Colonic mucosa (tissue), 4 donors: ENCODE measurements at regions not wholly inside any gene's neighbourhood (a gene's known extent, or its start where the extent isn't known, plus 50 kb on each side); places are given as distances from the start of the nearest gene placed in this dataset.
A peak's percentile ranks its signal among the peaks of the same experiment; 100 is the strongest.
"Not testable (repeated sequence)": the region's sequence is repeated elsewhere in the genome, so short reads cannot be mapped to it uniquely, and the experiment has no call there.

Source experiments
- DNase-seq: peaks from one replicate; pipeline ENCODE4 v3.0.0-alpha.2; 2020
- H3K27ac ChIP-seq: fragments of 200-600 bp; one replicate; pipeline ENCODE4 v1.8.0; 2021
- H3K27me3 ChIP-seq: fragments of 200-600 bp; one replicate; pipeline ENCODE4 v1.8.0; 2021
- H3K36me3 ChIP-seq: fragments of 200-600 bp; one replicate; pipeline ENCODE4 v1.8.0; 2021
- H3K4me1 ChIP-seq: fragments of 200-600 bp; one replicate; pipeline ENCODE4 v1.8.0; 2021; ENCODE audit warnings: mild to moderate bottlenecking
- H3K4me3 ChIP-seq: fragments of 200-600 bp; one replicate; pipeline ENCODE4 v1.8.0; 2021
- H3K9ac ChIP-seq, 2 donors: one replicate each; pipeline ENCODE4 v1.7.0; 2013; ENCODE audit warnings: control low read depth in 2 of 2, low read depth in 2 of 2, low read length in 2 of 2
- H3K9me3 ChIP-seq: fragments of 200-600 bp; one replicate; pipeline ENCODE4 v1.8.0; 2021
- CTCF ChIP-seq: fragments of 200-600 bp; IDR thresholded peaks from one replicate; pipeline ENCODE4 v1.8.0; 2022; ENCODE audit warnings: antibody characterized with exemption, mild to moderate bottlenecking
- intact Hi-C: fragments of 100-400 bp; cut with DNase I; formaldehyde crosslinking; loops from one replicate; pipeline ENCODE4 v1.14.1; 2022
- donor health status: healthy.
- donor health status: DM: no; HTN: no; CAD: no.
- donor health status: DM: no; HTN: no; CAD: no.

GRCh38 chr1:228940926-228941325 is 205.6 kb downstream of the RHOU start:
- no peaks in the 10 kb centered on the region for H3K27me3 ChIP-seq
- no peak for TF ChIP-seq CTCF
- H3K4me3 ChIP-seq: no peak overlapping the region
- H3K9me3 ChIP-seq: no peaks in the 10 kb centered on the region
- no peak overlapping the region for H3K27ac ChIP-seq
- H3K36me3 ChIP-seq: no peaks in the 10 kb centered on the region
- no peak overlapping the region for H3K9ac ChIP-seq
- intact Hi-C loops: no loop called here
- H3K4me1 ChIP-seq: peaks cover 9% of the 10 kb centered on the region
- DNase-seq: no peak

- peaks cover 2% of the 10 kb centered on the region for H3K4me1 ChIP-seq
- DNase-seq: no peak
- TF ChIP-seq CTCF: no peak
- H3K27ac ChIP-seq: no peak overlapping the region
- H3K27me3 ChIP-seq: no peaks in the 10 kb centered on the region
- intact Hi-C loops: no loop called here
- H3K4me3 ChIP-seq: no peak overlapping the region
- H3K36me3 ChIP-seq: no peaks in the 10 kb centered on the region
- no peaks in the 10 kb centered on the region for H3K9me3 ChIP-seq
- no peak overlapping the region for H3K9ac ChIP-seq
Measured at GRCh38 chr1:228941666-228942065, 206.4 kb downstream of the RHOU start.

GRCh38 chr1:228943436-228943835 is 208.2 kb downstream of the RHOU start:
- no peak for TF ChIP-seq CTCF
- intact Hi-C loops: no loop called here
- no peaks in the 10 kb centered on the region for H3K9me3 ChIP-seq

GRCh38 chr1:228944296-228944695 is 209.0 kb downstream of the RHOU start:
- Histone ChIP-seq H3K9me3 (no peaks in the 10 kb centered on the region), H3K4me1 (no peaks in the 10 kb centered on the region), H3K36me3 (no peaks in the 10 kb centered on the region), H3K27me3 (no peaks in the 10 kb centered on the region), H3K9ac (no peak overlapping the region), H3K4me3 (no peak overlapping the region), H3K27ac (no peak overlapping the region)
- no peak for TF ChIP-seq CTCF
- intact Hi-C loops: no loop called here
- no peak for DNase-seq

More at GRCh38 chr1:228943436-228943835, 208.2 kb downstream of the RHOU start:
- no peaks in the 10 kb centered on the region for H3K4me1 ChIP-seq
- H3K27me3 ChIP-seq: no peaks in the 10 kb centered on the region
- no peak overlapping the region for H3K9ac ChIP-seq
- no peaks in the 10 kb centered on the region for H3K36me3 ChIP-seq
- no peak overlapping the region for H3K4me3 ChIP-seq
- no peak overlapping the region for H3K27ac ChIP-seq
- DNase-seq: no peak

GRCh38 chr1:228944935-228945371 is 209.7 kb downstream of the RHOU start:
- no peak overlapping the region for H3K27ac ChIP-seq
- H3K4me1 ChIP-seq: no peaks in the 10 kb centered on the region
- no peaks in the 10 kb centered on the region for H3K27me3 ChIP-seq
- no peak for TF ChIP-seq CTCF
- intact Hi-C loops: no loop called here
- no peaks in the 10 kb centered on the region for H3K36me3 ChIP-seq
- no peak overlapping the region for H3K4me3 ChIP-seq
- no peak for DNase-seq
- no peak overlapping the region for H3K9ac ChIP-seq
- H3K9me3 ChIP-seq: no peaks in the 10 kb centered on the region

- Histone ChIP-seq H3K4me1 (no peaks in the 10 kb centered on the region), H3K9me3 (no peaks in the 10 kb centered on the region), H3K36me3 (no peaks in the 10 kb centered on the region), H3K9ac (no peak overlapping the region), H3K27ac (no peak overlapping the region), H3K4me3 (no peak overlapping the region), H3K27me3 (no peaks in the 10 kb centered on the region)
- DNase-seq: no peak
- intact Hi-C loops: no loop called here
- no peak for TF ChIP-seq CTCF
Measured at GRCh38 chr1:228945885-228946284, 210.6 kb downstream of the RHOU start.

GRCh38 chr1:228949617-228950016 is 214.3 kb downstream of the RHOU start:
- H3K9me3 ChIP-seq, H3K4me3 ChIP-seq, H3K36me3 ChIP-seq, intact Hi-C loops, H3K27me3 ChIP-seq, DNase-seq, H3K4me1 ChIP-seq, H3K9ac ChIP-seq: not testable (repeated sequence)
- H3K27ac ChIP-seq: peak overlapping the region; percentile 27
